Glutamatergic neuron (in vitro differentiated cells): ENCODE measurements at regions not wholly inside any gene's neighbourhood (a gene's known extent, or its start where the extent isn't known, plus 50 kb on each side); places are given as distances from the start of the nearest gene placed in this dataset.
"Not testable (repeated sequence)": the region's sequence is repeated elsewhere in the genome, so short reads cannot be mapped to it uniquely, and the experiment has no call there.

Source experiments
- DNase-seq: peaks from one replicate; pipeline ENCODE4 v3.0.0; 2022
- H3K27ac Mint-ChIP-seq: one replicate; pipeline ENCODE4 v1.8.0; 2020; ENCODE audit warnings: mild to moderate bottlenecking, mixed read lengths, inconsistent platforms; ENCODE audit not compliant: unreplicated experiment
- H3K27me3 Mint-ChIP-seq: one replicate; pipeline ENCODE4 v1.8.0; 2020; ENCODE audit warnings: mild to moderate bottlenecking, moderate library complexity, mixed read lengths, inconsistent platforms; ENCODE audit not compliant: unreplicated experiment
- H3K36me3 Mint-ChIP-seq: one replicate; pipeline ENCODE4 v1.8.0; 2020; ENCODE audit warnings: mild to moderate bottlenecking, mixed read lengths, inconsistent platforms; ENCODE audit not compliant: unreplicated experiment
- H3K4me1 Mint-ChIP-seq: one replicate; pipeline ENCODE4 v1.8.0; 2020; ENCODE audit warnings: mild to moderate bottlenecking, low read depth, mixed read lengths, inconsistent platforms; ENCODE audit not compliant: unreplicated experiment
- H3K4me3 Mint-ChIP-seq: one replicate; pipeline ENCODE4 v1.8.0; 2020; ENCODE audit warnings: mild to moderate bottlenecking, mixed read lengths, inconsistent platforms; ENCODE audit not compliant: unreplicated experiment
- H3K9me3 Mint-ChIP-seq: one replicate; pipeline ENCODE4 v1.8.0; 2020; ENCODE audit warnings: mild to moderate bottlenecking, moderate library complexity, mixed read lengths, inconsistent platforms; ENCODE audit not compliant: unreplicated experiment
- CTCF ChIP-seq: fragments of 200-600 bp; sonication (generic); IDR thresholded peaks from one replicate; pipeline ENCODE4 v1.5.0; 2021; ENCODE audit not compliant: partially characterized antibody, unreplicated experiment

- H3K27me3 Mint-ChIP-seq: peaks cover 1% of the 10 kb centered on the region
- H3K4me1 Mint-ChIP-seq: no peaks in the 10 kb centered on the region
- H3K36me3 Mint-ChIP-seq: no peaks in the 10 kb centered on the region
- DNase-seq: no peak
- no peak overlapping the region for H3K4me3 Mint-ChIP-seq
- no peaks in the 10 kb centered on the region for H3K9me3 Mint-ChIP-seq
- no peak for TF ChIP-seq CTCF
- H3K27ac Mint-ChIP-seq: no peak overlapping the region
Observed at GRCh38 chr1:245062741-245063305, 92.0 kb upstream of the KIF26B start.

DNA sequence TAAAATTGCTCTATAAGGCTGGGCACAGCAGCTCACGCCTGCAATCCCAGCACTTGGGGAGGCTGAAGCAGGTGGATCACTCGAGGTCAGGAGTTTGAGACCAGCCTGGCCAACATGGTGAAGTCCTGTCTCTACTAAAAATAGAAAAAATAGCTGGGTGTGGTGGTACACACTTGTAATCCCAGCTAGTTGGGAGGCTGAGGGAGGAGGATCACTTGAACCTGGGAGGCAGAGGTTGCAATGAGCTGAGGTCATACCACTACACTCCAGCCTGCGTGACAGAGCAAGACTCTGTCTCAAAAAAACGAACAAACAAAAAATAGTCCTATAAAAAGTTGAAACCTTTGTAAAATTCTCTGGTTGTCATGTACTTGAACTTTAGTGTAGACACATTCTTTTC lies 93.0 kb upstream of the KIF26B start:
- not testable (repeated sequence) for H3K27ac Mint-ChIP-seq, H3K27me3 Mint-ChIP-seq, H3K4me3 Mint-ChIP-seq, H3K9me3 Mint-ChIP-seq, H3K36me3 Mint-ChIP-seq, DNase-seq, H3K4me1 Mint-ChIP-seq

GRCh38 chr1:245060684-245061374 lies 94.0 kb upstream of the KIF26B start:
- H3K9me3 Mint-ChIP-seq: no peaks in the 10 kb centered on the region
- H3K4me3 Mint-ChIP-seq: no peak overlapping the region
- no peaks in the 10 kb centered on the region for H3K36me3 Mint-ChIP-seq
- peaks cover 1% of the 10 kb centered on the region for H3K27me3 Mint-ChIP-seq
- DNase-seq: no peak
- H3K4me1 Mint-ChIP-seq: no peaks in the 10 kb centered on the region
- no peak overlapping the region for H3K27ac Mint-ChIP-seq
- no peak for TF ChIP-seq CTCF

DNA sequence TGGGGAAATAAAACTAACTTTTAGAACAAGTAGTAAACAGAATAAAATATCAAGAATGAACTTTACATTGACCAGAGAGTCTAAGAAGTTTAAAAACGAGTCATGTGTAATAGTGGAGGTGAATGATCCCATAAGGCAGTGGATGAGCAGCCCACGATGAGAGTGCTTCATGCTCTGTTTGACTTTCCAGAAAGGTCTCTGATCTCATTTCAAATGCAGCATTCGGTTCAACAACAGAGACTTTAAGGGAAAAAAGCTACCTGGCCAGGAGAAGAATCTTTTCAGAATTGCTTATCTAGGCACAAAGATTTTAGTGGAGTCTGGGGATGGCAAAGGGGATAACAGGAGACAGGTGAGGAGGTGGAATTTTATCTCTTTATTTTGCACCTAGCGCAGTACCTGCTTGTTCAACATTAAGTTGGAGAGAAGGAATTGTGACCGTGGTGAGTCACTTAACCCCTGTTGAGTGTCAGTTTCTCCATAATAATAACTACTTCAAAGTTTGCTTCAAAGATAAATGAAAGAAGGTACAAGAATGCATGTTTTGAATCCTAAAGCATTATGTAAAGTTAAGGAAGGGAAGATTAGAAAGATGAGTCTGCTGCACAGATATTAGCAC lies 94.9 kb upstream of the KIF26B start:
- no peak overlapping the region for H3K27ac Mint-ChIP-seq
- H3K4me1 Mint-ChIP-seq: no peaks in the 10 kb centered on the region
- no peaks in the 10 kb centered on the region for H3K36me3 Mint-ChIP-seq
- H3K4me3 Mint-ChIP-seq: no peak overlapping the region
- no peak for TF ChIP-seq CTCF
- no peaks in the 10 kb centered on the region for H3K27me3 Mint-ChIP-seq
- DNase-seq: no peak
- no peaks in the 10 kb centered on the region for H3K9me3 Mint-ChIP-seq

GRCh38 chr1:245058882-245059281 lies 95.9 kb upstream of the KIF26B start:
- no peak overlapping the region for H3K27ac Mint-ChIP-seq
- no peaks in the 10 kb centered on the region for H3K4me1 Mint-ChIP-seq
- peaks cover 8% of the 10 kb centered on the region for H3K36me3 Mint-ChIP-seq
- peaks cover 2% of the 10 kb centered on the region for H3K27me3 Mint-ChIP-seq
- DNase-seq: no peak
- peaks cover 3% of the 10 kb centered on the region for H3K9me3 Mint-ChIP-seq
- no peak for TF ChIP-seq CTCF
- no peak overlapping the region for H3K4me3 Mint-ChIP-seq
